ENCODE measurements at regions not wholly inside any gene's neighbourhood (a gene's known extent, or its start where the extent isn't known, plus 50 kb on each side); places are given as distances from the start of the nearest gene placed in this dataset.

DNA sequence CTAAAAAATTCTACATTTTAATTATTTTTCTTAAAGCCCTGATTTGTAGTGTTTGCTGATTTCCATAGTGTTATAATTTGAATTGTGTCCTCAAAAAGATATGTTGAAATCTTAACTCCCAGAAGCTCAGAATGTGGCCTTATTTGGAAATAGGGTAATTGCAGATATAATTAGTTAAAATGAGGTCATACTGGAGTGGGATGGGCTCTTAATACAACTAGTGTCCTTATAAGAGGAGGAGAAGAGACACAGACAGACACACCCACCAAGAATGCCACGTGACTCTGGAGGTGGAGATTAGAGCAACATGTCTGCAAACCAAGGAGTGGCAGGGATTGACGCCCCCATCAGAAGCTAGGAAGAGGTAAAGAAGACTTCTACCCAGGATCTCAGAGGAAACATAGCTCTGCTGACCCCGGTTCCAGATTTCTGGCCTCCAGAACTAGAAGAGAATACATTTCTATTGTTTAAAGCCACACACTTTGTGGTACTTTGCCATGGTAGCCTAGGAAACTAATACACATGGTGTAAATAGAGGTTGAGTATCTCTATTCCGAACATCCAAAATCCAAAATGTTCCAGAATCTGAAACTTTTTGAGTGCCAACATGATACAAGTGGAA, 70.5 kb upstream of the IRF2 start:
- no peaks in the 10 kb centered on the region for H3K9me3 ChIP-seq (ENCODE audit: low read length)
- H2AFZ ChIP-seq (ENCODE audit: low read depth, low read length), result no peak overlapping the region
- H3K79me2 ChIP-seq (replicated peaks; ENCODE audit: insufficient read depth, low read length), result no peaks in the 10 kb centered on the region
- H3K36me3 ChIP-seq (ENCODE audit: insufficient read depth, low read length), result no peaks in the 10 kb centered on the region
- H3F3A ChIP-seq (ENCODE audit: insufficient read depth, low read length, poor library complexity, severe bottlenecking), result no peaks in the 10 kb centered on the region
- no peaks in the 10 kb centered on the region for H3K27me3 ChIP-seq (ENCODE audit: insufficient read depth, low read depth, low read length)
- no peak for TF ChIP-seq TAF1 (IDR thresholded peaks at IDR 0.05; ENCODE audit: low read depth)
- no peak for TF ChIP-seq RAD21 (conservative IDR thresholded peaks at IDR 0.05)
- TF ChIP-seq MXI1 (conservative IDR thresholded peaks at IDR 0.05; ENCODE audit: poor library complexity, severe bottlenecking), result no peak
- TF ChIP-seq SMC3 (conservative IDR thresholded peaks at IDR 0.05; ENCODE audit: poor library complexity), result no peak
- no peak for TF ChIP-seq POLR2AphosphoS5 (IDR thresholded peaks at IDR 0.05)
- TF ChIP-seq EP300 (conservative IDR thresholded peaks at IDR 0.05; ENCODE audit: poor library complexity, severe bottlenecking), result no peak
- TF ChIP-seq, protein P1, sequence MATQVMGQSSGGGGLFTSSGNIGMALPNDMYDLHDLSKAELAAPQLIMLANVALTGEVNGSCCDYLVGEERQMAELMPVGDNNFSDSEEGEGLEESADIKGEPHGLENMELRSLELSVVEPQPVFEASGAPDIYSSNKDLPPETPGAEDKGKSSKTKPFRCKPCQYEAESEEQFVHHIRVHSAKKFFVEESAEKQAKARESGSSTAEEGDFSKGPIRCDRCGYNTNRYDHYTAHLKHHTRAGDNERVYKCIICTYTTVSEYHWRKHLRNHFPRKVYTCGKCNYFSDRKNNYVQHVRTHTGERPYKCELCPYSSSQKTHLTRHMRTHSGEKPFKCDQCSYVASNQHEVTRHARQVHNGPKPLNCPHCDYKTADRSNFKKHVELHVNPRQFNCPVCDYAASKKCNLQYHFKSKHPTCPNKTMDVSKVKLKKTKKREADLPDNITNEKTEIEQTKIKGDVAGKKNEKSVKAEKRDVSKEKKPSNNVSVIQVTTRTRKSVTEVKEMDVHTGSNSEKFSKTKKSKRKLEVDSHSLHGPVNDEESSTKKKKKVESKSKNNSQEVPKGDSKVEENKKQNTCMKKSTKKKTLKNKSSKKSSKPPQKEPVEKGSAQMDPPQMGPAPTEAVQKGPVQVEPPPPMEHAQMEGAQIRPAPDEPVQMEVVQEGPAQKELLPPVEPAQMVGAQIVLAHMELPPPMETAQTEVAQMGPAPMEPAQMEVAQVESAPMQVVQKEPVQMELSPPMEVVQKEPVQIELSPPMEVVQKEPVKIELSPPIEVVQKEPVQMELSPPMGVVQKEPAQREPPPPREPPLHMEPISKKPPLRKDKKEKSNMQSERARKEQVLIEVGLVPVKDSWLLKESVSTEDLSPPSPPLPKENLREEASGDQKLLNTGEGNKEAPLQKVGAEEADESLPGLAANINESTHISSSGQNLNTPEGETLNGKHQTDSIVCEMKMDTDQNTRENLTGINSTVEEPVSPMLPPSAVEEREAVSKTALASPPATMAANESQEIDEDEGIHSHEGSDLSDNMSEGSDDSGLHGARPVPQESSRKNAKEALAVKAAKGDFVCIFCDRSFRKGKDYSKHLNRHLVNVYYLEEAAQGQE (IDR thresholded peaks at IDR 0.05; ENCODE audit: borderline replicate concordance), result no peak
- no peak for TF ChIP-seq CTCF (IDR thresholded peaks at IDR 0.05; ENCODE audit: poor library complexity, severe bottlenecking)
- no peak for TF ChIP-seq EZH2 (IDR thresholded peaks at IDR 0.05; ENCODE audit: borderline replicate concordance, insufficient read depth, low read length, poor library complexity, severe bottlenecking)
- H3K4me2 ChIP-seq (ENCODE audit: low read length), result no peak overlapping the region
- H4K20me1 ChIP-seq (ENCODE audit: insufficient read depth), result no peaks in the 10 kb centered on the region
- H3K27ac ChIP-seq (ENCODE audit: low read length), result no peak overlapping the region
- no peaks in the 10 kb centered on the region for H3K9me2 ChIP-seq (ENCODE audit: insufficient read depth, low read length)
- H3K4me3 ChIP-seq (ENCODE audit: low read length), result no peak overlapping the region
- H3K9ac ChIP-seq (ENCODE audit: low read length), result no peak overlapping the region

- no peak overlapping the region for H2AFZ ChIP-seq (ENCODE audit: low read depth, low read length)
- TF ChIP-seq, protein P1 (IDR thresholded peaks at IDR 0.05; ENCODE audit: borderline replicate concordance), result no peak
- TF ChIP-seq SMC3 (conservative IDR thresholded peaks at IDR 0.05; ENCODE audit: poor library complexity) (no peak), TAF1 (IDR thresholded peaks at IDR 0.05; ENCODE audit: low read depth) (no peak)
- no peaks in the 10 kb centered on the region for H4K20me1 ChIP-seq (ENCODE audit: insufficient read depth)
- no peak overlapping the region for H3K27ac ChIP-seq (ENCODE audit: low read length)
- no peak overlapping the region for H3K4me3 ChIP-seq (ENCODE audit: low read length)
- no peaks in the 10 kb centered on the region for H3K9me2 ChIP-seq (ENCODE audit: insufficient read depth, low read length)
- no peaks in the 10 kb centered on the region for H3F3A ChIP-seq (ENCODE audit: insufficient read depth, low read length, poor library complexity, severe bottlenecking)
- H3K4me2 ChIP-seq (ENCODE audit: low read length), result no peak overlapping the region
- no peaks in the 10 kb centered on the region for H3K79me2 ChIP-seq (replicated peaks; ENCODE audit: insufficient read depth, low read length)
- no peak overlapping the region for H3K9ac ChIP-seq (ENCODE audit: low read length)
- no peaks in the 10 kb centered on the region for H3K36me3 ChIP-seq (ENCODE audit: insufficient read depth, low read length)
- H3K27me3 ChIP-seq (ENCODE audit: insufficient read depth, low read depth, low read length), result no peaks in the 10 kb centered on the region
- no peaks in the 10 kb centered on the region for H3K9me3 ChIP-seq (ENCODE audit: low read length)
Observed at GRCh38 chr4:184541907-184542306, 67.6 kb upstream of the IRF2 start.

Measured in neural cell (in vitro differentiated cells).